Adrenal gland (tissue), 5 donors: ENCODE measurements at regions not wholly inside any gene's neighbourhood (a gene's known extent, or its start where the extent isn't known, plus 50 kb on each side); places are given as distances from the start of the nearest gene placed in this dataset.

Experiments
- CTCF ChIP-seq, 6 experiments: fragments of 450-650 bp in 4 of 6; fragments of 200-600 bp in 2 of 6; sonication (generic) in 1 of 6; IDR thresholded peaks; 1 replicate in 5 of 6; 2 replicates in 1 of 6; pipeline versions ENCODE4 v1.5.1 to v1.8.0; 2016 to 2021; ENCODE audit warnings: antibody characterized with exemption in 6 of 6, mild to moderate bottlenecking in 2 of 6, moderate library complexity in 1 of 6
- POLR2A ChIP-seq, 2 donors: fragments of 450-650 bp; IDR thresholded peaks; one replicate each; pipeline ENCODE4 v1.6.1; 2017; ENCODE audit warnings: antibody characterized with exemption in 2 of 2, mild to moderate bottlenecking in 2 of 2, moderate library complexity in 1 of 2
- donor health status: DM: no; HTN: no; CAD: no.

- no peak for TF ChIP-seq CTCF (IDR thresholded peaks at IDR 0.05)
- TF ChIP-seq POLR2A (IDR thresholded peaks at IDR 0.05), result no peak
Observed at GRCh38 chr3:163927521-163927920, 1150.8 kb downstream of the SI start.
